Tibial nerve (tissue), 4 donors: ENCODE measurements at regions not wholly inside any gene's neighbourhood (a gene's known extent, or its start where the extent isn't known, plus 50 kb on each side); places are given as distances from the start of the nearest gene placed in this dataset.

ENCODE experiments used
- CTCF ChIP-seq, 5 experiments: fragments of 200-600 bp in 3 of 5; fragments of 450-650 bp in 2 of 5; sonication (generic) in 3 of 5; IDR thresholded peaks; one replicate each; pipeline ENCODE4 v1.5.1; 2016 to 2019; ENCODE audit warnings: antibody characterized with exemption in 5 of 5, mild to moderate bottlenecking in 3 of 5, moderate library complexity in 2 of 5
- EP300 ChIP-seq, 2 donors: sonication (generic); formaldehyde crosslinking; IDR thresholded peaks; one replicate each; pipeline ENCODE4 v1.6.1; 2017; ENCODE audit warnings: antibody characterized with exemption in 2 of 2, mild to moderate bottlenecking in 1 of 2
- POLR2A ChIP-seq, 2 donors: fragments of 450-650 bp; IDR thresholded peaks; one replicate each; pipeline ENCODE4 v1.6.1; 2017; ENCODE audit warnings: antibody characterized with exemption in 2 of 2, mild to moderate bottlenecking in 2 of 2, moderate library complexity in 2 of 2

- TF ChIP-seq CTCF (IDR thresholded peaks at IDR 0.05) (no peak), EP300 (IDR thresholded peaks at IDR 0.05) (no peak), POLR2A (IDR thresholded peaks at IDR 0.05) (no peak)
Observed at GRCh38 chr1:50278410-50278809, 144.8 kb downstream of the DMRTA2 start.
